MM.1S (cell line): ENCODE measurements at regions not wholly inside any gene's neighbourhood (a gene's known extent, or its start where the extent isn't known, plus 50 kb on each side); places are given as distances from the start of the nearest gene placed in this dataset.

Experiments
- DNase-seq: peaks from one replicate; pipeline ENCODE4 v3.0.0-alpha.2; 2015
- H2AFZ ChIP-seq: fragments of 300-600 bp; sonication (generic); 2 replicates; pipeline ENCODE4 v1.6.0; 2016; ENCODE audit warnings: antibody characterized with exemption, low read length
- H3F3A ChIP-seq: fragments of 300-600 bp; sonication (generic); 2 replicates; pipeline ENCODE4 v1.6.1; 2016; ENCODE audit warnings: mild to moderate bottlenecking, antibody characterized with exemption, low read length, moderate library complexity, mixed read lengths; ENCODE audit not compliant: insufficient read depth
- H3K27ac ChIP-seq: fragments of 300-600 bp; sonication (generic); 2 replicates; pipeline ENCODE4 v1.5.1; 2016; ENCODE audit warnings: mild to moderate bottlenecking, low read length
- H3K27me3 ChIP-seq: fragments of 300-600 bp; sonication (generic); replicated peaks from 2 replicates; pipeline ENCODE4 v1.6.0; 2016; ENCODE audit warnings: low read length; ENCODE audit not compliant: insufficient read depth
- H3K36me3 ChIP-seq: fragments of 300-600 bp; sonication (generic); replicated peaks from 2 replicates; pipeline ENCODE4 v1.6.1; 2016; ENCODE audit warnings: mild to moderate bottlenecking, low read length, mixed read lengths; ENCODE audit not compliant: insufficient read depth
- H3K4me1 ChIP-seq: fragments of 300-600 bp; sonication (generic); 2 replicates; pipeline ENCODE4 v1.6.1; 2016; ENCODE audit warnings: low read length, mixed read lengths
- H3K4me2 ChIP-seq: fragments of 300-600 bp; sonication (generic); 2 replicates; pipeline ENCODE4 v1.6.0; 2016; ENCODE audit warnings: low read depth, low read length
- H3K4me3 ChIP-seq: fragments of 300-600 bp; sonication (generic); 2 replicates; pipeline ENCODE4 v1.5.1; 2016; ENCODE audit warnings: low read length, mixed read lengths
- H3K79me2 ChIP-seq: fragments of 300-600 bp; sonication (generic); 2 replicates; pipeline ENCODE4 v1.6.1; 2016; ENCODE audit warnings: mixed run types, low read length, mixed read lengths
- H3K9ac ChIP-seq: fragments of 300-600 bp; sonication (generic); 2 replicates; pipeline ENCODE4 v1.6.1; 2016; ENCODE audit warnings: low read length, mixed read lengths
- H3K9me2 ChIP-seq: fragments of 300-600 bp; sonication (generic); replicated peaks from 2 replicates; pipeline ENCODE4 v1.6.1; 2016; ENCODE audit warnings: mild to moderate bottlenecking, low read length, mixed read lengths; ENCODE audit not compliant: insufficient read depth
- H3K9me3 ChIP-seq: fragments of 300-600 bp; sonication (generic); replicated peaks from 2 replicates; pipeline ENCODE4 v1.6.1; 2016; ENCODE audit warnings: mild to moderate bottlenecking, low read length, mixed read lengths; ENCODE audit not compliant: insufficient read depth
- H4K20me1 ChIP-seq: fragments of 300-600 bp; sonication (generic); 2 replicates; pipeline ENCODE4 v1.6.1; 2016; ENCODE audit warnings: mild to moderate bottlenecking, low read length, moderate library complexity, mixed read lengths; ENCODE audit not compliant: insufficient read depth
- EZH2 ChIP-seq: fragments of 300-600 bp; sonication (generic); optimal IDR thresholded peaks from 2 replicates; pipeline ENCODE3; 2017; ENCODE audit warnings: low read depth, mild to moderate bottlenecking, antibody characterized with exemption, low read length, mixed read lengths
- EZH2phosphoT487 ChIP-seq: fragments of 300-600 bp; sonication (generic); IDR thresholded peaks from 2 replicates; pipeline ENCODE4 v1.6.1; 2018; ENCODE audit warnings: antibody characterized with exemption, low read length
- TF ChIP-seq, protein P1 (sequence below): fragments of 300-600 bp; sonication (generic); IDR thresholded peaks from 2 replicates; pipeline ENCODE4 v1.5.1; 2016; ENCODE audit warnings: antibody characterized with exemption, low read length, mixed read lengths

DNA sequence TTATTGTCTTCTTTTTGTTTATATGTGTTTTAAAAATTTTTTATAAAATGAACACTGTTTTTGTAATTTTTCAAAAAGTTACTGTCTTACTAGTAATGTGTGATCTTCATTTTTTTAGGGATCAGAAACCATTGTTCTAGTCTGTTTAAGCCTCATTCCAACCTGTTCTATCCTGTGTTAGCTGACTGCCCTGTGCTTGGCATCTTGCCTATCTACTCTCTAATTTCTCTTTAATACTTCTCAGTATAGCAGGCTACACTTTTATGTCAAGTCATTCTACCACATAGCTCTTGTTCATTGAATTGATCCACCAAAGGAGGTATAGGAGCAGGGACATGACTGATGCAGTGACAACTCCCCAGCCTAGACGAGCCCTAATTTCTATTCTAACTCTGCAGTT, 70.2 kb upstream of the PLS3 start:
- Histone ChIP-seq H3K4me2 (no peak overlapping the region), H2AFZ (no peak overlapping the region), H3K27ac (no peak overlapping the region), H3F3A (no peaks in the 10 kb centered on the region), H3K4me3 (no peak overlapping the region), H4K20me1 (no peaks in the 10 kb centered on the region), H3K9me3 (no peaks in the 10 kb centered on the region), H3K9ac (no peak overlapping the region), H3K79me2 (no peaks in the 10 kb centered on the region), H3K36me3 (no peaks in the 10 kb centered on the region), H3K4me1 (no peaks in the 10 kb centered on the region), H3K9me2 (no peaks in the 10 kb centered on the region), H3K27me3 (no peaks in the 10 kb centered on the region)
- TF ChIP-seq EZH2phosphoT487 (no peak), EZH2 (no peak)
- TF ChIP-seq, protein P1, sequence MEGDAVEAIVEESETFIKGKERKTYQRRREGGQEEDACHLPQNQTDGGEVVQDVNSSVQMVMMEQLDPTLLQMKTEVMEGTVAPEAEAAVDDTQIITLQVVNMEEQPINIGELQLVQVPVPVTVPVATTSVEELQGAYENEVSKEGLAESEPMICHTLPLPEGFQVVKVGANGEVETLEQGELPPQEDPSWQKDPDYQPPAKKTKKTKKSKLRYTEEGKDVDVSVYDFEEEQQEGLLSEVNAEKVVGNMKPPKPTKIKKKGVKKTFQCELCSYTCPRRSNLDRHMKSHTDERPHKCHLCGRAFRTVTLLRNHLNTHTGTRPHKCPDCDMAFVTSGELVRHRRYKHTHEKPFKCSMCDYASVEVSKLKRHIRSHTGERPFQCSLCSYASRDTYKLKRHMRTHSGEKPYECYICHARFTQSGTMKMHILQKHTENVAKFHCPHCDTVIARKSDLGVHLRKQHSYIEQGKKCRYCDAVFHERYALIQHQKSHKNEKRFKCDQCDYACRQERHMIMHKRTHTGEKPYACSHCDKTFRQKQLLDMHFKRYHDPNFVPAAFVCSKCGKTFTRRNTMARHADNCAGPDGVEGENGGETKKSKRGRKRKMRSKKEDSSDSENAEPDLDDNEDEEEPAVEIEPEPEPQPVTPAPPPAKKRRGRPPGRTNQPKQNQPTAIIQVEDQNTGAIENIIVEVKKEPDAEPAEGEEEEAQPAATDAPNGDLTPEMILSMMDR = no peak
- no peak for DNase-seq

DNA sequence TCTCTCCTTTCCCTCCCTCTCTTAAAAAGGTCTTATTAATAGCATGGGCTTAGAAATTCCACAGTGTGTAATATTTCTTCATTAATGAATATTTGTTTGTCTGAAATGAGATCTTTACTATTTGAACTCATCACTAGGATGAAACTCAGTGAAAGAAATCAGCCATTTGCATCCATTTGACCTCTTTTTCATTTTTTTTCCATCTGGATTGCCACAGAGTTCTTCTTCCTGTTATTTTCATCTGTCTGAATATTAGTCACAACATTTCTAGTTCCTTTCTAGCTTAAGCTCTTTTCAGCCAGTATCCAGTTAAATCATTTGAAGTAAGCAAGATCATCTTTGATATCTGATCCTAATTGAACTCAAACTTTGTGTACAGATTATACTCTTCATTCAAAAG, 69.2 kb upstream of the PLS3 start:
- H3K9me2 ChIP-seq = no peaks in the 10 kb centered on the region
- DNase-seq = no peak
- H3K4me1 ChIP-seq = no peaks in the 10 kb centered on the region
- no peaks in the 10 kb centered on the region for H3K36me3 ChIP-seq
- H3K27me3 ChIP-seq = no peaks in the 10 kb centered on the region
- H3K4me2 ChIP-seq = no peak overlapping the region
- H3K79me2 ChIP-seq = no peaks in the 10 kb centered on the region
- TF ChIP-seq EZH2 (no peak), EZH2phosphoT487 (no peak)
- H3K27ac ChIP-seq = no peak overlapping the region
- no peak overlapping the region for H2AFZ ChIP-seq
- no peak overlapping the region for H3K9ac ChIP-seq
- H3K4me3 ChIP-seq = no peak overlapping the region
- H3F3A ChIP-seq = no peaks in the 10 kb centered on the region
- H3K9me3 ChIP-seq = no peaks in the 10 kb centered on the region
- H4K20me1 ChIP-seq = no peaks in the 10 kb centered on the region

DNA sequence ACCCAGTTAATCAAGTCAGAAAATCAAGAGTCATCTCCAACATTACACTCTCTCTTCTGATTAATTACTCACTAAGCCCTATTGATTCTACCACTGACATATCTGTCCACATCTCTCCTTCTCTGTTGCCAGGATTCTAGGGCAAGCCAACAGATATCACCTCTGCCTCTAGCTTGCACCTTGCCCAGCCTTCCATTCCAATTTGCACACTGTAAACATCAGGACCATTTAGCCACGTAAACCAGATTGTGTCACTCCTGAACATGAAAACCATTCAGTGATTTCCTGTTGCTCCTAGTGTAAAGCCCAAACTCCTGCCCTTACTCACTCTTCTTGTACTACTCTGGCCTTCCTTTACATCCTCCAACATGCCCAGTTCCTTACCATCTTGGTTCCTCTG, 68.0 kb upstream of the PLS3 start:
- Histone ChIP-seq H3K4me3 (no peak overlapping the region), H3K9me3 (no peaks in the 10 kb centered on the region), H4K20me1 (no peaks in the 10 kb centered on the region), H3K36me3 (no peaks in the 10 kb centered on the region), H2AFZ (no peak overlapping the region), H3K4me1 (no peaks in the 10 kb centered on the region), H3K9me2 (no peaks in the 10 kb centered on the region), H3K79me2 (no peaks in the 10 kb centered on the region), H3K27me3 (no peaks in the 10 kb centered on the region), H3F3A (no peaks in the 10 kb centered on the region), H3K4me2 (no peak overlapping the region), H3K9ac (no peak overlapping the region), H3K27ac (no peak overlapping the region)
- no peak for DNase-seq
- TF ChIP-seq, protein P1 = no peak
- TF ChIP-seq EZH2 = no peak
- no peak for TF ChIP-seq EZH2phosphoT487

DNA sequence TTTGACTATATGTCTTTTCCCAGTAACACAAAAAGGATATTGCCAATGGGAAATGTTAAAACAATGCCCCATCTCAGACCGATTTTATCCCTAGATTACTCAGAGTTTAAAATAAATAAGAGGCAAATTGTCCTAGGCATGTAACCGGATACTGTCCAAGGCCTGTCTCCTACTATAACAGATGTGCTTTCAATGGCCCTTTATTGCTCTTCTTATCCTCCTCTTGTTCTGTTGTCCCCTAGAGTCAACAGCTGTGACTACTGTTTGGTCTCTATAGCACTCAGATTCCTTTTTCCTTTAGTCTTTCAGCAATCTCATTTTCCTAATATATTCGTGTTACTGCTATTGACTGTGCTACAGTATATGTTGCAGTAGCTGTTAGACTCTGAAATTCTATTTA, 66.8 kb upstream of the PLS3 start:
- no peak for TF ChIP-seq EZH2phosphoT487
- no peak for TF ChIP-seq EZH2
- TF ChIP-seq, protein P1 = no peak
- no peaks in the 10 kb centered on the region for H3K27me3 ChIP-seq
- no peak overlapping the region for H3K4me2 ChIP-seq
- DNase-seq = no peak
- no peaks in the 10 kb centered on the region for H3K9me3 ChIP-seq
- H3K4me3 ChIP-seq = no peak overlapping the region
- no peaks in the 10 kb centered on the region for H3K36me3 ChIP-seq
- H3K9me2 ChIP-seq = no peaks in the 10 kb centered on the region
- no peaks in the 10 kb centered on the region for H4K20me1 ChIP-seq
- H3K4me1 ChIP-seq = no peaks in the 10 kb centered on the region
- H3K79me2 ChIP-seq = no peaks in the 10 kb centered on the region
- H2AFZ ChIP-seq = no peak overlapping the region
- no peak overlapping the region for H3K27ac ChIP-seq
- no peaks in the 10 kb centered on the region for H3F3A ChIP-seq
- H3K9ac ChIP-seq = no peak overlapping the region
